ENCODE measurements at regions not wholly inside any gene's neighbourhood (a gene's known extent, or its start where the extent isn't known, plus 50 kb on each side); places are given as distances from the start of the nearest gene placed in this dataset.

GRCh38 chr5:6830643-6831239 is 117.5 kb downstream of the TENT4A start:
- no peak for TF ChIP-seq CTCF (IDR thresholded peaks at IDR 0.05)
- no peak for TF ChIP-seq POLR2A (IDR thresholded peaks at IDR 0.05)
